HEK293 (cell line): ENCODE measurements at regions not wholly inside any gene's neighbourhood (a gene's known extent, or its start where the extent isn't known, plus 50 kb on each side); places are given as distances from the start of the nearest gene placed in this dataset.

Experiments used
- SP2 ChIP-seq: fragments of 450-650 bp; formaldehyde crosslinking; IDR thresholded peaks from 2 replicates; pipeline ENCODE4 v1.5.1; 2016; ENCODE audit warnings: missing biosample characterization, missing genetic modification characterization
- TCF7L2 ChIP-seq: IDR thresholded peaks from 2 replicates; pipeline ENCODE4 v1.6.1; 2011; ENCODE audit warnings: low read depth, mild to moderate bottlenecking, inconsistent platforms, low read length, moderate library complexity, borderline replicate concordance
- ZNF175 ChIP-seq: fragments of 450-650 bp; formaldehyde crosslinking; IDR thresholded peaks from 2 replicates; pipeline ENCODE4 v1.5.1; 2016; ENCODE audit warnings: missing biosample characterization, missing genetic modification characterization
- ZNF266 ChIP-seq: fragments of 450-650 bp; formaldehyde crosslinking; IDR thresholded peaks from 2 replicates; pipeline ENCODE4 v1.5.1; 2016; ENCODE audit warnings: missing biosample characterization, missing genetic modification characterization, low read depth
- ZNF473 ChIP-seq: fragments of 450-650 bp; formaldehyde crosslinking; IDR thresholded peaks from 2 replicates; pipeline ENCODE4 v1.5.1; 2017; ENCODE audit warnings: missing biosample characterization, missing genetic modification characterization
- ZNF549 ChIP-seq: fragments of 450-650 bp; IDR thresholded peaks from 2 replicates; pipeline ENCODE4 v1.5.1; 2018; ENCODE audit warnings: missing biosample characterization, missing genetic modification characterization, mild to moderate bottlenecking, inconsistent platforms, moderate library complexity
- ZNF629 ChIP-seq: fragments of 450-650 bp; formaldehyde crosslinking; IDR thresholded peaks from 2 replicates; pipeline ENCODE4 v1.5.1; 2017; ENCODE audit warnings: missing biosample characterization, missing genetic modification characterization
- TF ChIP-seq, protein P1 (sequence below): fragments of 450-650 bp; formaldehyde crosslinking; IDR thresholded peaks from 2 replicates; pipeline ENCODE4 v1.5.1; 2016; ENCODE audit warnings: missing biosample characterization, missing genetic modification characterization
- TF ChIP-seq, protein P2 (sequence below): fragments of 450-650 bp; IDR thresholded peaks from 2 replicates; pipeline ENCODE4 v1.5.1; 2018; ENCODE audit warnings: missing biosample characterization, missing genetic modification characterization
- TF ChIP-seq, protein P3 (sequence below): fragments of 450-650 bp; formaldehyde crosslinking; IDR thresholded peaks from 2 replicates; pipeline ENCODE4 v1.5.1; 2016; ENCODE audit warnings: missing biosample characterization, missing genetic modification characterization
- TF ChIP-seq, protein P4 (sequence below): fragments of 450-650 bp; formaldehyde crosslinking; IDR thresholded peaks from 2 replicates; pipeline ENCODE4 v1.5.1; 2017; ENCODE audit warnings: missing biosample characterization, missing genetic modification characterization
- TF ChIP-seq, protein P5 (sequence below): fragments of 450-650 bp; formaldehyde crosslinking; IDR thresholded peaks from 2 replicates; pipeline ENCODE4 v1.5.1; 2016; ENCODE audit warnings: missing biosample characterization, missing genetic modification characterization

DNA sequence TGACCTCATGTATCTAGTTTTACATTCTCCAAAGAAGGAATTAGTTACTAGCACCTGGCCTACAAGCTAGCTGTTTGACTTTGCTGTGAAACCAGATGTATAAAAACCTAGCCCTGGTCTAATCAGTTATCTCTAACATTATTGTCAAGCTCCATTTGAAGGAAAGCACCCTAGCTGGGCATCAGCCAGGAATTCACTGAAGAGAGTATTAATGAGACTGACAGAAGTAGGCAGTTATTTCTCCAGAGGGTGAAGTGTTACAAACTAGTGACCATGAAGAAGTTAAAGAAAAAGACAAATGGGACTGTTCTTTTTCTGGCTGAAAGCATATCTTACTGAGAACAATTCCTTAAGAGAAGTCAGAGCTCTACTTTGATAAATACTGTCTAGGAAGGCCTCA lies 2529.3 kb upstream of the PCDH20 start:
- TF ChIP-seq ZNF629 (tag by site-specific recombination): no peak
- TF ChIP-seq TCF7L2: no peak
- no peak for TF ChIP-seq SP2
- TF ChIP-seq ZNF549 (tag by site-specific recombination): no peak
- TF ChIP-seq ZNF175 (tag by site-specific recombination): no peak
- TF ChIP-seq, protein P1, sequence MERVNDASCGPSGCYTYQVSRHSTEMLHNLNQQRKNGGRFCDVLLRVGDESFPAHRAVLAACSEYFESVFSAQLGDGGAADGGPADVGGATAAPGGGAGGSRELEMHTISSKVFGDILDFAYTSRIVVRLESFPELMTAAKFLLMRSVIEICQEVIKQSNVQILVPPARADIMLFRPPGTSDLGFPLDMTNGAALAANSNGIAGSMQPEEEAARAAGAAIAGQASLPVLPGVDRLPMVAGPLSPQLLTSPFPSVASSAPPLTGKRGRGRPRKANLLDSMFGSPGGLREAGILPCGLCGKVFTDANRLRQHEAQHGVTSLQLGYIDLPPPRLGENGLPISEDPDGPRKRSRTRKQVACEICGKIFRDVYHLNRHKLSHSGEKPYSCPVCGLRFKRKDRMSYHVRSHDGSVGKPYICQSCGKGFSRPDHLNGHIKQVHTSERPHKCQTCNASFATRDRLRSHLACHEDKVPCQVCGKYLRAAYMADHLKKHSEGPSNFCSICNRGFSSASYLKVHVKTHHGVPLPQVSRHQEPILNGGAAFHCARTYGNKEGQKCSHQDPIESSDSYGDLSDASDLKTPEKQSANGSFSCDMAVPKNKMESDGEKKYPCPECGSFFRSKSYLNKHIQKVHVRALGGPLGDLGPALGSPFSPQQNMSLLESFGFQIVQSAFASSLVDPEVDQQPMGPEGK (tag by site-specific recombination): no peak
- no peak for TF ChIP-seq ZNF266 (tag by site-specific recombination)
- TF ChIP-seq, protein P2, sequence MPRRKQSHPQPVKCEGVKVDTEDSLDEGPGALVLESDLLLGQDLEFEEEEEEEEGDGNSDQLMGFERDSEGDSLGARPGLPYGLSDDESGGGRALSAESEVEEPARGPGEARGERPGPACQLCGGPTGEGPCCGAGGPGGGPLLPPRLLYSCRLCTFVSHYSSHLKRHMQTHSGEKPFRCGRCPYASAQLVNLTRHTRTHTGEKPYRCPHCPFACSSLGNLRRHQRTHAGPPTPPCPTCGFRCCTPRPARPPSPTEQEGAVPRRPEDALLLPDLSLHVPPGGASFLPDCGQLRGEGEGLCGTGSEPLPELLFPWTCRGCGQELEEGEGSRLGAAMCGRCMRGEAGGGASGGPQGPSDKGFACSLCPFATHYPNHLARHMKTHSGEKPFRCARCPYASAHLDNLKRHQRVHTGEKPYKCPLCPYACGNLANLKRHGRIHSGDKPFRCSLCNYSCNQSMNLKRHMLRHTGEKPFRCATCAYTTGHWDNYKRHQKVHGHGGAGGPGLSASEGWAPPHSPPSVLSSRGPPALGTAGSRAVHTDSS (tag by site-specific recombination): no peak
- TF ChIP-seq, protein P3, sequence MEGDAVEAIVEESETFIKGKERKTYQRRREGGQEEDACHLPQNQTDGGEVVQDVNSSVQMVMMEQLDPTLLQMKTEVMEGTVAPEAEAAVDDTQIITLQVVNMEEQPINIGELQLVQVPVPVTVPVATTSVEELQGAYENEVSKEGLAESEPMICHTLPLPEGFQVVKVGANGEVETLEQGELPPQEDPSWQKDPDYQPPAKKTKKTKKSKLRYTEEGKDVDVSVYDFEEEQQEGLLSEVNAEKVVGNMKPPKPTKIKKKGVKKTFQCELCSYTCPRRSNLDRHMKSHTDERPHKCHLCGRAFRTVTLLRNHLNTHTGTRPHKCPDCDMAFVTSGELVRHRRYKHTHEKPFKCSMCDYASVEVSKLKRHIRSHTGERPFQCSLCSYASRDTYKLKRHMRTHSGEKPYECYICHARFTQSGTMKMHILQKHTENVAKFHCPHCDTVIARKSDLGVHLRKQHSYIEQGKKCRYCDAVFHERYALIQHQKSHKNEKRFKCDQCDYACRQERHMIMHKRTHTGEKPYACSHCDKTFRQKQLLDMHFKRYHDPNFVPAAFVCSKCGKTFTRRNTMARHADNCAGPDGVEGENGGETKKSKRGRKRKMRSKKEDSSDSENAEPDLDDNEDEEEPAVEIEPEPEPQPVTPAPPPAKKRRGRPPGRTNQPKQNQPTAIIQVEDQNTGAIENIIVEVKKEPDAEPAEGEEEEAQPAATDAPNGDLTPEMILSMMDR (tag by site-specific recombination): no peak
- TF ChIP-seq, protein P4, sequence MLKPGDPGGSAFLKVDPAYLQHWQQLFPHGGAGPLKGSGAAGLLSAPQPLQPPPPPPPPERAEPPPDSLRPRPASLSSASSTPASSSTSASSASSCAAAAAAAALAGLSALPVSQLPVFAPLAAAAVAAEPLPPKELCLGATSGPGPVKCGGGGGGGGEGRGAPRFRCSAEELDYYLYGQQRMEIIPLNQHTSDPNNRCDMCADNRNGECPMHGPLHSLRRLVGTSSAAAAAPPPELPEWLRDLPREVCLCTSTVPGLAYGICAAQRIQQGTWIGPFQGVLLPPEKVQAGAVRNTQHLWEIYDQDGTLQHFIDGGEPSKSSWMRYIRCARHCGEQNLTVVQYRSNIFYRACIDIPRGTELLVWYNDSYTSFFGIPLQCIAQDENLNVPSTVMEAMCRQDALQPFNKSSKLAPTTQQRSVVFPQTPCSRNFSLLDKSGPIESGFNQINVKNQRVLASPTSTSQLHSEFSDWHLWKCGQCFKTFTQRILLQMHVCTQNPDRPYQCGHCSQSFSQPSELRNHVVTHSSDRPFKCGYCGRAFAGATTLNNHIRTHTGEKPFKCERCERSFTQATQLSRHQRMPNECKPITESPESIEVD (tag by site-specific recombination): no peak
- TF ChIP-seq ZNF473 (tag by site-specific recombination): no peak
- TF ChIP-seq, protein P5, sequence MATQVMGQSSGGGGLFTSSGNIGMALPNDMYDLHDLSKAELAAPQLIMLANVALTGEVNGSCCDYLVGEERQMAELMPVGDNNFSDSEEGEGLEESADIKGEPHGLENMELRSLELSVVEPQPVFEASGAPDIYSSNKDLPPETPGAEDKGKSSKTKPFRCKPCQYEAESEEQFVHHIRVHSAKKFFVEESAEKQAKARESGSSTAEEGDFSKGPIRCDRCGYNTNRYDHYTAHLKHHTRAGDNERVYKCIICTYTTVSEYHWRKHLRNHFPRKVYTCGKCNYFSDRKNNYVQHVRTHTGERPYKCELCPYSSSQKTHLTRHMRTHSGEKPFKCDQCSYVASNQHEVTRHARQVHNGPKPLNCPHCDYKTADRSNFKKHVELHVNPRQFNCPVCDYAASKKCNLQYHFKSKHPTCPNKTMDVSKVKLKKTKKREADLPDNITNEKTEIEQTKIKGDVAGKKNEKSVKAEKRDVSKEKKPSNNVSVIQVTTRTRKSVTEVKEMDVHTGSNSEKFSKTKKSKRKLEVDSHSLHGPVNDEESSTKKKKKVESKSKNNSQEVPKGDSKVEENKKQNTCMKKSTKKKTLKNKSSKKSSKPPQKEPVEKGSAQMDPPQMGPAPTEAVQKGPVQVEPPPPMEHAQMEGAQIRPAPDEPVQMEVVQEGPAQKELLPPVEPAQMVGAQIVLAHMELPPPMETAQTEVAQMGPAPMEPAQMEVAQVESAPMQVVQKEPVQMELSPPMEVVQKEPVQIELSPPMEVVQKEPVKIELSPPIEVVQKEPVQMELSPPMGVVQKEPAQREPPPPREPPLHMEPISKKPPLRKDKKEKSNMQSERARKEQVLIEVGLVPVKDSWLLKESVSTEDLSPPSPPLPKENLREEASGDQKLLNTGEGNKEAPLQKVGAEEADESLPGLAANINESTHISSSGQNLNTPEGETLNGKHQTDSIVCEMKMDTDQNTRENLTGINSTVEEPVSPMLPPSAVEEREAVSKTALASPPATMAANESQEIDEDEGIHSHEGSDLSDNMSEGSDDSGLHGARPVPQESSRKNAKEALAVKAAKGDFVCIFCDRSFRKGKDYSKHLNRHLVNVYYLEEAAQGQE (tag by site-specific recombination): no peak
